ENCODE measurements at regions not wholly inside any gene's neighbourhood (a gene's known extent, or its start where the extent isn't known, plus 50 kb on each side); places are given as distances from the start of the nearest gene placed in this dataset.
"Not testable (repeated sequence)": the region's sequence is repeated elsewhere in the genome, so short reads cannot be mapped to it uniquely, and the experiment has no call there.

DNA sequence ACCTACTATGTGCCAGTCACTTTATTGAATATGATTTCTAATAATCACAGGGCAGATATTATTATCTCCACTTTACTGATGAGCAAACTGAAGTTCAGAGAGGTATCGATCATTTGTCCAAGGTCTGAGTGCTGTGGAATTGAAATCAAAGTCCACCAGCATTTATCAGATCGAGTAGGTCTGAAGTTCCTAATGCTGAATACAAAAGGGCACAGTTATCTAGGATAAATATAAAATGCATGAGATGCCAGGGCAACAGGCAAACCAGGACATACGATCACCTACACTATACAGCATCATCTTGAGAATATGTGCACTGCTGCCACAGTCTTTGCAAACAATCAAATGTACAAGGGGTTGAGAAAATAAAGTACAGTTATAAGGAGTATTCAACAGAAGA lies 57.2 kb upstream of the SH3RF1 start:
- no peak for TF ChIP-seq TAF1 (IDR thresholded peaks at IDR 0.05; ENCODE audit: borderline replicate concordance, low read depth, low read length)
- no peak for TF ChIP-seq POLR2A (IDR thresholded peaks at IDR 0.05; ENCODE audit: low read depth, low read length)
- TF ChIP-seq POLR2AphosphoS5 (IDR thresholded peaks at IDR 0.05; ENCODE audit: low read depth, low read length): no peak
- FAIRE-seq (no peak), DNase-seq (ENCODE audit: insufficient read length) (no peak)

DNA sequence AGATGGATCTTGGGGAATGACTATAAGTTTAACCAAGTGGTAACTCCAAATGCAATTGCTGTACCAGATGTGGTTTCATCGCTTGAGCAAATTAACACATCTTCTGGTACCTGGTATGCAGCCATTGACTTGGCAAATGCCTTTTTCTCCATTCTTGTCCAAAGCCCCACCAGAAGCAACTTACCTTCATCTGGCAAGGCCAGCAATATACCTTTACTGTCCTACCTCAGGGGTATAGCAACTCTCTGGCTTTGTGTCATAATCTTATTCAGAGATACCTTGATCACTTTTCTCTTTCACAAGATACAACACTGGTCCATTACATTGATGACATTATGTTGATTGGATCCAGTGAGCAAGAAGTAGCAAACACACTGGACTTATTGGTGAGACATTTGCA lies 53.2 kb upstream of the SH3RF1 start:
- not testable (repeated sequence) for DNase-seq (ENCODE audit: insufficient read length); FAIRE-seq

DNA sequence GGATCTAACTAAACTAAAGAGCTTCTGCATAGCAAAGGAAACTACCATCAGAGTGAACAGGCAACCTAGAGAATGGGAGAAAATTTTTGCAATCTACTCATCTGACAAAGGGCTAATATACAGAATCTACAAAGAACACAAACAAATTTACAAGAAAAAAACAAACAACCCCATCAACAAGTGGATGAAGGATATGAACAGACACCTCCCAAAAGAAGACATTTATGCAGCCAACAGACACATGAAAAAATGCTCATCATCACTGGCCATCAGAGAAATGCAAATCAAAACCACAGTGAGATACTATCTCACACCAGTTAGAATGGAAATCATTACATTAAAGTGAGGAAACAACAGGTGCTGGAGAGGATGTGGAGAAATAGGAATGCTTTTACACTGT lies 52.1 kb upstream of the SH3RF1 start:
- not testable (repeated sequence) for FAIRE-seq; DNase-seq (ENCODE audit: insufficient read length)

All from GM12892 (cell line).